Activated CD4-positive, alpha-beta memory T cell treated with anti-CD3 and anti-CD28 coated beads, Interleukin-2, amount 10 ng/mL, durations not matched to agents 7 days and 5 days (primary cell): ENCODE measurements at regions not wholly inside any gene's neighbourhood (a gene's known extent, or its start where the extent isn't known, plus 50 kb on each side); places are given as distances from the start of the nearest gene placed in this dataset.

Experiments
- CTCF ChIA-PET: fragments of 350-600 bp; sonication (Branson Sonifier 250); formaldehyde crosslinking; loops from one replicate; lab custom pipeline; 2021; ENCODE audit warnings: antibody characterized with exemption, inconsistent platforms; lab: Charles Lee
- POLR2A ChIA-PET: fragments of 350-600 bp; sonication (Branson Sonifier 250); formaldehyde crosslinking; loops from one replicate; lab custom pipeline; 2021; ENCODE audit warnings: antibody characterized with exemption; lab: Charles Lee
- DNase-seq: peaks from one replicate; pipeline ENCODE4 v3.0.0-alpha.2; 2020
- H3K27ac Mint-ChIP-seq: one replicate; pipeline ENCODE4 v1.8.0; 2021; ENCODE audit warnings: mild to moderate bottlenecking, mixed read lengths
- H3K27me3 Mint-ChIP-seq: one replicate; pipeline ENCODE4 v1.8.0; 2021; ENCODE audit warnings: mixed read lengths
- H3K36me3 Mint-ChIP-seq: one replicate; pipeline ENCODE4 v1.8.0; 2021; ENCODE audit warnings: low read depth, mixed read lengths
- H3K4me1 Mint-ChIP-seq: one replicate; pipeline ENCODE4 v1.8.0; 2021; ENCODE audit warnings: mixed read lengths
- H3K4me3 Mint-ChIP-seq: one replicate; pipeline ENCODE4 v1.8.0; 2021; ENCODE audit warnings: mild to moderate bottlenecking, mixed read lengths
- H3K9me3 Mint-ChIP-seq: one replicate; pipeline ENCODE4 v1.8.0; 2021; ENCODE audit warnings: mixed read lengths

DNA sequence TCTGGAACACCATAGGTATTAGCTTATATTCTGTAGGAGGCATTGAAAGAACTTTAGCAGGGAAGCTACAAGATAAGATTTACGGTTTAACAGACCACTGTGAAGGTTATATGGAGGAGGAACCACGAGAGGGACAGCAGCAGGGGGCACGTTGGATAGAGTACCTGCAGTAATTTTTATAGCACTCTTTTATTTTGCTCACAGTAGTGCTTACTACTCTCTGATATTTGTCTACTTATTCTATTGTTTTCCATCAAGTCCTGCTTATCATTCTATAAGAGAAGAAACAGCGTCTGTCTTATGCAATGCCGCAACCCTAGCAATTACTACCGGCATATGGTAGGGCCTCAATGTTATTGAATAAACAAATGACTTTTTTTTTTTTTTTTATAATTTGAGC lies 122.5 kb downstream of the PCDH7 start:
- Mint-ChIP-seq H3K4me3 (no peak overlapping the region), H3K27me3 (no peaks in the 10 kb centered on the region), H3K27ac (no peak overlapping the region), H3K36me3 (no peaks in the 10 kb centered on the region), H3K9me3 (peaks cover 3% of the 10 kb centered on the region), H3K4me1 (no peaks in the 10 kb centered on the region)
- no peak for DNase-seq
- CTCF ChIA-PET: no interaction called here
- POLR2A ChIA-PET: no interaction called here

DNA sequence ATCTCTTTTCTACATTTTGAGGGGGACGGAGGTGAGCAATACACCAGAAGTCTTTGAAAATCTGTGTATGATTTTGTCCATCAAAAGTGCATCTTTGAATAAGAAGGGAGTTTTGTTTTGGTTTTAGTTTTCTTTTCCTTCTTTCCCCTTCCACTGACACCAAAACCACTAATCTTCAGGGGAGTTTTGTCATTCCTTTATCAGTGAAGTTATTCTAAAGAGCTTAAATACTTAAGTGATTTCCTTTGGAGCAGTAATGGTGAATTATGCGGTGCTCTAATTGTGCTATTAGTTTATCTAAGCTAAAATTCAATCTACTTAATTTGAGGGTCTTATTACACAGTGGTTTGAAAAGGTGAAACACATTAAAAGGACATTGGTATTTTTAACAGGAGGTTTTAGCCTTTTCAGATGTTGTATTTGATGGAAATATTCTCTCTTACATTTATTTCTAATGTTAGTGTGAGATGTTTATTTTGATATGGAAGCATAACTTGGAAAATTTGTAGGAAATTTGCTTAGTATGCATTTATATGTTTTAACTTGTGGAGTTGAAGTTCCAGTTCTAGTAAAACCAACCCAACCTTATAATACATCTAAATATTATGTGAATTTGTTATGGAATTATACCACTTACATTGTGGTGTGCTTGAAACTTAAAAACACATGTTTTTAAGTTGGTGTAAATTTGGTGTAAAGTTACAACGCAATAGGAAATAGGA lies 124.9 kb downstream of the PCDH7 start:
- H3K27me3 Mint-ChIP-seq: no peaks in the 10 kb centered on the region
- POLR2A ChIA-PET: no interaction called here
- CTCF ChIA-PET: no interaction called here
- H3K36me3 Mint-ChIP-seq: no peaks in the 10 kb centered on the region
- H3K27ac Mint-ChIP-seq: no peak overlapping the region
- peaks cover 3% of the 10 kb centered on the region for H3K9me3 Mint-ChIP-seq
- no peaks in the 10 kb centered on the region for H3K4me1 Mint-ChIP-seq
- H3K4me3 Mint-ChIP-seq: no peak overlapping the region
- DNase-seq: no peak

DNA sequence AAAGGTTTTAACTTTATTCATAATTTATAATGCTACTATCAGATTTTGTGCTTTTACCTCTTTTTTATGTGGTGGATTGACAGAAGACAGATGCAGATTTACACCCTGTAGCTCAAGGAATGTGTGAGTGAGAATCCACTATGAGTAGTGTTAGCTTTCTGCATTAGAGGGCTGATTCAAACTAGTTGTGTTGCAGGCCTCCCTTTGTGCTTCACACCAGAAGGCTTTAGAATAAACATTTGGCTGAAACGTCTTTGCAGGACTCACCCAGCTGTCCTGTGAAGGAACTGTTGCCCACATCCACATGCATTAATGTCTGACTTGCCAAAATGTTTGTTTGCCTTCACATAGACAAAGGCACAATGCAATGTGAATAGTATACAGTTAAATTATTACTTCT lies 127.0 kb downstream of the PCDH7 start:
- POLR2A ChIA-PET: no interaction called here
- Mint-ChIP-seq H3K4me3 (no peak overlapping the region), H3K27ac (no peak overlapping the region), H3K27me3 (no peaks in the 10 kb centered on the region), H3K36me3 (no peaks in the 10 kb centered on the region), H3K9me3 (peaks cover 3% of the 10 kb centered on the region), H3K4me1 (no peaks in the 10 kb centered on the region)
- DNase-seq: no peak
- CTCF ChIA-PET: no interaction called here

DNA sequence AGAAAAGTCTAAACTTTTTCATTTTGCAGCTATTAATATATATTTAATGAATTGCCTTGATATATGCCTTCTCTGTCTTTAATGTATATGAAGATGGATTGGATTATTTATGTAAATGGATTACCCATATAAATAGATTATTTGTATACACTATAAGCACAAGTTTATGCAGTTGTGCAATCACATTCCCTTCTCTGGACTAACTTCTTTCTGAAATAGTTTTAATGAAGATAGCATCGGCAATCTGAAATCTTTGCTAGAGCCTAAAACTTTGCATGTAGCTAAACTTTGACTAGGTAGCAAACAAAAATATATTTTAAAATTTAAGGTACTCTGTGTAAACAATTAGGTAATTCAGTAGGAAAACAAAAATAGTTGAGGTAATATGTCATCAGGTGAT lies 127.8 kb downstream of the PCDH7 start:
- CTCF ChIA-PET: no interaction called here
- H3K36me3 Mint-ChIP-seq: no peaks in the 10 kb centered on the region
- H3K9me3 Mint-ChIP-seq: no peaks in the 10 kb centered on the region
- no peak for DNase-seq
- no peak overlapping the region for H3K27ac Mint-ChIP-seq
- H3K4me3 Mint-ChIP-seq: no peak overlapping the region
- POLR2A ChIA-PET: no interaction called here
- H3K27me3 Mint-ChIP-seq: no peaks in the 10 kb centered on the region
- H3K4me1 Mint-ChIP-seq: no peaks in the 10 kb centered on the region

DNA sequence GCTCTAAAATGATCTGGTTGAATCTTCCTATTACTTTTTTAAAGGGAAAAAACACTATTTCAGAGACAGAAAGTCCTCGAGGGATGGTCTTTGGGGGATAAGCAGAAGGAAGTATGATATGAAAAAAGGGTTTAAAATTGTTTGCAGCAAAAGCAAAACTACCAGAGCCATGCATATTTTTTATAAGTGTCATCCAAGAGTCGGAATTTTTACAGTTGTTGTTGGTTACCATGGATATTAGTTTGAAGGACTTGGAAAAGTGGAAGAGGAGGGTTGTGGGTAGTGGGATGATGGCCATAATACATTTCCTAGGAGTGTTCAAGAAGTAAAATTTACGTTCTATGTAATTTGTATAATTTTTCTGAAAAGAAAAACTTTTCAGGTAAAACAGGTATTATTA lies 134.4 kb downstream of the PCDH7 start:
- Mint-ChIP-seq H3K4me1 (no peaks in the 10 kb centered on the region), H3K4me3 (no peak overlapping the region), H3K27me3 (no peaks in the 10 kb centered on the region), H3K27ac (no peak overlapping the region), H3K36me3 (no peaks in the 10 kb centered on the region), H3K9me3 (no peaks in the 10 kb centered on the region)
- ChIA-PET POLR2A (no interaction called here), CTCF (no interaction called here)
- DNase-seq: no peak

DNA sequence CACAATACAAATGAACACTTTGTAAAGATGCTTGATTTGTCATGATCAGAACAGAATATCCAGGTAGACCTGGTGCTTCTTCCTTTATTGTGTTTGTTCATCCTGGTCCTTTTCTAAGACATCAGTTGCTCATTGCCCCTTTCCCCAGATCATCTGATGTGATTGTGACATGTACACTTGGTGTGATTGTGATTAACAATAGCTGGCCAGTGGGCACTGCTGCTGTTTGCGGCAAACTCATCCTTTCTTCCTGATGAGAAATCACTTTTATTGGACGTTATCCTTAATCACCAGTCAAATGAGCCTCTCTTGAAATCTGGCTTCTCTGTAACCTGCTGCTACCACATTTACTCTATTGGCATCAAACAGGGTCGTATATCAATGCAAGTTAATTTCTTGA lies 135.1 kb downstream of the PCDH7 start:
- POLR2A ChIA-PET: no interaction called here
- Mint-ChIP-seq H3K9me3 (no peaks in the 10 kb centered on the region), H3K36me3 (no peaks in the 10 kb centered on the region), H3K27me3 (no peaks in the 10 kb centered on the region), H3K4me3 (no peak overlapping the region), H3K27ac (no peak overlapping the region), H3K4me1 (no peaks in the 10 kb centered on the region)
- CTCF ChIA-PET: no interaction called here
- no peak for DNase-seq

DNA sequence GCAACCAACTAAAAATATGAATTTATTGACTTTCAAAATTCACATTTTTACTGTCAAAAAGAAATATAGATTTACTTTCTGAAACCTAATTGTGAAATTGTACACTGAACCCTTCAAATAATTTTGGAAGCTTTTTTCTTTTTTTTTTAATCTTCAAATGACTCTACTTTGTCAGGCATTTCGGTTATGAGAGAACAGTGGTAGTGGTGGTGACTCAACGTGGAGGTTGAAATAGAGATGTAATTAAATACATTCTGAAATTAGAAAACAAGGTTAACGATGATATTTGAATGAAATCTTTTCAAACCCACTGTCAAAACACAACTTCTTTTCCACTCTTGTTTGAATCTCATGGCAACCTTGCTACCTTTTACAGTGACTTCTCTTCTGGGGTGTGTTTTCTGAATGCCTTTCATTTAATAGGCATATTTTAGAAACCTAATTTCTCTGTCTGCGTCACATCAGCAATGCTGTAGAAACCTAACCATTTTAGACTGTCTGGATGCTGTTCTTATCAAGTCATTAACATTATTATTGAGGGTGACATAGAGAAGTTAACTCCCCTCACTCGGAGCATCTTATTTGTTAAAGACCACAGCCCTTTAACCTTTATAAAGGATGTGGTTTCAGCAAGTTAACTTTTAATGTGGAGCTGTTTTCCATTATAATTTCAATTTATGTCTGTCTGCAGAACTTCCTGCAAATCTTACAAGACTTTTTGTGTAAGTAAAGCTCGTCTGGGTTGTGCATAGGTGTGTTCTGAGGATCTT lies 136.8 kb downstream of the PCDH7 start:
- CTCF ChIA-PET: no interaction called here
- POLR2A ChIA-PET: no interaction called here
- Mint-ChIP-seq H3K27ac (no peak overlapping the region), H3K27me3 (no peaks in the 10 kb centered on the region), H3K4me3 (no peak overlapping the region), H3K9me3 (no peaks in the 10 kb centered on the region), H3K4me1 (no peaks in the 10 kb centered on the region), H3K36me3 (no peaks in the 10 kb centered on the region)
- no peak for DNase-seq

DNA sequence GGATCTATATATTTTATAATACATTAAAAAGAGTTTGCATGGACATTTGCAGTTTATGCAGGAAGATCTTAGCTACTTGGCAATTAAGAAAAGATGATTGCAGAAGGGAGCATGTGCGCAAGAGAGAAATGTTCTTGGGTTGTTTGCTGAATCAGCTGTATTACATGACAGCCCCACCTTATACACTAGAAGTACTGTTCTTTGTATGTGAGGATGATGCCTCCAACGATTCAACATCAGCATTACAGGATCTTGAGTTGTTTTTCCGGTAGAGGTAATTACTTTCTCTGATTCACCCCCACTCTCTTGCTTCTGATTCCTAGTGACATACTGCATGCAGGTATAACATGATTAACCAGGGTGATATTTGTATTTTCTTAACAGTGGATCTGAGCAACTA lies 140.8 kb downstream of the PCDH7 start:
- no peaks in the 10 kb centered on the region for H3K4me1 Mint-ChIP-seq
- DNase-seq: no peak
- CTCF ChIA-PET: no interaction called here
- H3K4me3 Mint-ChIP-seq: no peak overlapping the region
- POLR2A ChIA-PET: no interaction called here
- H3K27me3 Mint-ChIP-seq: no peaks in the 10 kb centered on the region
- H3K9me3 Mint-ChIP-seq: peaks cover 2% of the 10 kb centered on the region
- no peak overlapping the region for H3K27ac Mint-ChIP-seq
- no peaks in the 10 kb centered on the region for H3K36me3 Mint-ChIP-seq

DNA sequence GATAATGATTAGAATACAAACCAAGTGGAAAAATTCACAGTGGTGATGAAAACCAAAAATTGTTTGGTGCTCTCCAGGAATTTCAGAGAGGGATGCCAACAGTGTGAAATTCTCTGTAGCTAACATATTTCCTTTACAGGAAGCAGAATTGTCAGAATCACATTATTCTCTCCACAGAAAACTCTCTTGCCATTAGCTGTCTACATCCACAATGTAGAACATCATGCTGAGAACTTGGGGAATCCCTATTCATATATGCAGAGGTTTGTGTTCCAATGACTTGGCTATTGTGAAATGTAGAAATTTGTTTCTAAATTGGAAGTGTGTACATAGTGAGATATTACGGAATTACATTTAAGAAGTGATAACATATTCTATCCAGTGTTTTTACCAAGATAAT lies 142.0 kb downstream of the PCDH7 start:
- peaks cover 2% of the 10 kb centered on the region for H3K9me3 Mint-ChIP-seq
- no peak overlapping the region for H3K27ac Mint-ChIP-seq
- no peaks in the 10 kb centered on the region for H3K36me3 Mint-ChIP-seq
- DNase-seq: no peak
- no peak overlapping the region for H3K4me3 Mint-ChIP-seq
- no peaks in the 10 kb centered on the region for H3K4me1 Mint-ChIP-seq
- ChIA-PET POLR2A (no interaction called here), CTCF (no interaction called here)
- no peaks in the 10 kb centered on the region for H3K27me3 Mint-ChIP-seq

DNA sequence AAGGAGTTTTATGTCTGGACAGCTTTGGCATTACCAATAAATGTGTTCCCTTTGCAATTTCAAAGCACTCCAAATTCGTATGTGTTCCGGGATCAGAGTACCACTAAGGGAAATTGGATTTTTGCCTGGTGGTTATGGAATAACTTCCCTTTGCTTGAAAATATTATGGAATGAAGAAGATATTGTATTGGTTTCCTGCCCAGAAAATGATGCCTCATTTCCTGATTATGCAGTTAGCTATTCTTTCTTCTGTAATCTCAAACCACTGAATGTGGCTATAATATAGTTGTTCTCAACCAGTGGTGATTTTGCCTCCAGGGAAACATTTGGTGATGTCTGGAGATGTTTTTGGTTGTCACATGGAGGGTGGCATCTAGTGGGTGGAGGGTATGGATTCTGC lies 142.9 kb downstream of the PCDH7 start:
- no peaks in the 10 kb centered on the region for H3K36me3 Mint-ChIP-seq
- no peaks in the 10 kb centered on the region for H3K4me1 Mint-ChIP-seq
- H3K27me3 Mint-ChIP-seq: no peaks in the 10 kb centered on the region
- H3K27ac Mint-ChIP-seq: no peak overlapping the region
- POLR2A ChIA-PET: no interaction called here
- no peak for DNase-seq
- no peak overlapping the region for H3K4me3 Mint-ChIP-seq
- CTCF ChIA-PET: no interaction called here
- H3K9me3 Mint-ChIP-seq: peaks cover 2% of the 10 kb centered on the region

DNA sequence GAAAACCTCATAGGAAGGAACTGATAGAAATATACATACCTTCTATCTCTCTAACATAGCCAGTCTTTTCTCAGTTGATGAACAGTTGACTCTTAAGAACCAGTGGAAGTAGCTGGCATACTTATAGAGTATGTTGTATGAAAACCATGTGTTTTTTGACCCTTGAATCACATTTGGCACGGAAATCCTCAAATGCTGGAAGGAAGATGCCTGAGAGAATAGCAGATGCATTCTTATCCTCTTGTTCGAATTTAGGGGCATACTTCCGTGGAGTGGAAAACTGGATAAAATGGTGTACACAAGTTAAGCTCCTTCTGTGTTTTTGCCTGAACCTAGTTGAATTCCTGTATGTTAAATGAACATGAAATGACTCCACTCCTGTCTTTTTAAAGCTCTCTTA lies 145.5 kb downstream of the PCDH7 start:
- peaks cover 5% of the 10 kb centered on the region for H3K9me3 Mint-ChIP-seq
- no peaks in the 10 kb centered on the region for H3K36me3 Mint-ChIP-seq
- CTCF ChIA-PET: no interaction called here
- POLR2A ChIA-PET: no interaction called here
- no peak overlapping the region for H3K27ac Mint-ChIP-seq
- no peak for DNase-seq
- H3K4me1 Mint-ChIP-seq: no peaks in the 10 kb centered on the region
- H3K4me3 Mint-ChIP-seq: no peak overlapping the region
- H3K27me3 Mint-ChIP-seq: no peaks in the 10 kb centered on the region

DNA sequence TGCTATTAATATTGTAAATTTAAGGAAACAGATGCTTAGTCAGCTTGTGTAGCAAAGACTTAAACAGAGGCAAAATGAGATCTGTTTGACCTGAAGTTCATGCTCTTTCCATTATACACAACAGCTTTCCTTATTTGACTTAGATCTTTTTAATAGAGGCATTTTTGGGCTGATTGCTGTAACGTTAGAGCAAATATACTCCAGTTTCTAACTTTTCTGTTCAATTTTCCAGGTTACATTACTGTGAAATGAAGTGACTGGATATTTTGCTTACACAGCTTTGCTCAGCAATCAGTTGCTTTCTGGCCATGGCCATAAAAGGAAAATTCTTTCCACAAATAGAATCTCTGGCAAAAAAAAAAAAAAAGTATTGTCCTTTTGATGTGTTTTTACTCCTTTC lies 146.2 kb downstream of the PCDH7 start:
- H3K4me1 Mint-ChIP-seq: no peaks in the 10 kb centered on the region
- ChIA-PET CTCF (no interaction called here), POLR2A (no interaction called here)
- H3K9me3 Mint-ChIP-seq: peaks cover 8% of the 10 kb centered on the region
- H3K27me3 Mint-ChIP-seq: no peaks in the 10 kb centered on the region
- DNase-seq: no peak
- no peak overlapping the region for H3K27ac Mint-ChIP-seq
- H3K36me3 Mint-ChIP-seq: no peaks in the 10 kb centered on the region
- no peak overlapping the region for H3K4me3 Mint-ChIP-seq

DNA sequence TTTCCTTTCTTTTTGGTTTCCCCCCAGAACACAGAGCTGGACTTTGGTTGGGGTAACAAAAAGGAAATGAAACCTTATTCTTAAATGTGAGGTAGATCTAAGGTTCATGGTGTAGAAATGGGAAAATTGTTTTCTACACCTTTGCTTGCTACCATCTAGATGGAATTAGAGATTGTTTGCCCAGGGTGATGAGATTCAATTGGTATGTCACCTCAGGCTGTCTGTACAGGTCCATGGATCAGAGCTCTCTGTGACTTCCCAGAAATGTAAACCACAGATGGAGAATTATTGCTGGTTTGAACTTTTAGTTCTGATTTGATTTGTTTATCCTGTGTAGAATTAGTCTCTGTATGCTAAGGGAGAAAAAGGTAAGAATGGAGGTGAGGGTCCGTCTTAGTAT lies 146.7 kb downstream of the PCDH7 start:
- peaks cover 10% of the 10 kb centered on the region for H3K9me3 Mint-ChIP-seq
- H3K27ac Mint-ChIP-seq: no peak overlapping the region
- CTCF ChIA-PET: no interaction called here
- H3K4me3 Mint-ChIP-seq: no peak overlapping the region
- no peaks in the 10 kb centered on the region for H3K36me3 Mint-ChIP-seq
- POLR2A ChIA-PET: no interaction called here
- H3K4me1 Mint-ChIP-seq: no peaks in the 10 kb centered on the region
- no peaks in the 10 kb centered on the region for H3K27me3 Mint-ChIP-seq
- no peak for DNase-seq

DNA sequence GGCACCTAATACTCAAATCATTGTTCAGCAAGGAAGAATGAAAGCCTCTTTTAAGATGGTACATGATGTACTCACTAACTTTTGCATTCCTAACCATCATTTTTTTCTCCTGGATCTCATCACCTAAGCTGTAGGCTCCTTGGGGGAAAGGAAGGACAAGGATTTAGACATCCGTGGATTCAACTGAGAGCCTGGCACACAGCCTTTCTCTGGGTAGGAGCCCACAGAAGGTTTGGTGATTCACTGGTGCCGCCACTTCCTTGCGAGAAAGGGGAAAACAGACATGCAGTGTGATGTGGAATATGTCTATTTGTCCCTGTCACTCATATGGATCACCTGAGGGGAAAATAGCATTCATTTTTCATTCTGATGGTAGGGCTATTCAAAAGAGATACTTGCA lies 147.3 kb downstream of the PCDH7 start:
- Mint-ChIP-seq H3K9me3 (peaks cover 11% of the 10 kb centered on the region), H3K36me3 (no peaks in the 10 kb centered on the region), H3K27ac (no peak overlapping the region), H3K4me1 (no peaks in the 10 kb centered on the region), H3K27me3 (no peaks in the 10 kb centered on the region), H3K4me3 (no peak overlapping the region)
- ChIA-PET CTCF (interaction anchor here (0.6 kb wide), 1 partner anchor 790 kb away, joined by 3 read pairs; no protein-coding TSS in a partner anchor), POLR2A (no interaction called here)
- DNase-seq: no peak
